ENCODE measurements at regions not wholly inside any gene's neighbourhood (a gene's known extent, or its start where the extent isn't known, plus 50 kb on each side); places are given as distances from the start of the nearest gene placed in this dataset.

- no peak for DNase-seq (ENCODE audit: low spot score)
These were observed 271.6 kb downstream of the TDRD15 start for GRCh38 chr2:21395366-21395765.

GRCh38 chr2:21396252-21396651 is 272.5 kb downstream of the TDRD15 start:
- no peak for DNase-seq (ENCODE audit: low spot score)

GRCh38 chr2:21401022-21401698 is 277.4 kb downstream of the TDRD15 start:
- DNase-seq (ENCODE audit: low spot score): no peak

- no peak for DNase-seq (ENCODE audit: low spot score)
These were observed 280.4 kb downstream of the TDRD15 start for GRCh38 chr2:21404137-21404536.

- no peak for DNase-seq (ENCODE audit: low spot score)
These were observed 281.3 kb downstream of the TDRD15 start for GRCh38 chr2:21404827-21405625.

GRCh38 chr2:21406386-21406785 is 282.6 kb downstream of the TDRD15 start:
- no peak for DNase-seq (ENCODE audit: low spot score)

- no peak for DNase-seq (ENCODE audit: low spot score)
These were observed 283.1 kb downstream of the TDRD15 start for GRCh38 chr2:21406911-21407310.

- DNase-seq (ENCODE audit: low spot score): no peak
These were observed 284.1 kb downstream of the TDRD15 start for GRCh38 chr2:21407851-21408250.

GRCh38 chr2:21411741-21412140 is 288.0 kb downstream of the TDRD15 start:
- no peak for DNase-seq (ENCODE audit: low spot score)

- no peak for DNase-seq (ENCODE audit: low spot score)
These were observed 289.2 kb downstream of the TDRD15 start for GRCh38 chr2:21412944-21413443.

- DNase-seq (ENCODE audit: low spot score): no peak
These were observed 291.5 kb downstream of the TDRD15 start for GRCh38 chr2:21415234-21415633.

- no peak for DNase-seq (ENCODE audit: low spot score)
These were observed 292.5 kb downstream of the TDRD15 start for GRCh38 chr2:21416226-21416625.

GRCh38 chr2:21418456-21418855 is 294.7 kb downstream of the TDRD15 start:
- DNase-seq (ENCODE audit: low spot score): no peak

- DNase-seq (ENCODE audit: low spot score): no peak
These were observed 297.0 kb downstream of the TDRD15 start for GRCh38 chr2:21420553-21421335.

- DNase-seq (ENCODE audit: low spot score): no peak
These were observed 298.3 kb downstream of the TDRD15 start for GRCh38 chr2:21422050-21422449.

GRCh38 chr2:21422724-21423522 is 299.2 kb downstream of the TDRD15 start:
- DNase-seq (ENCODE audit: low spot score): no peak

- no peak for DNase-seq (ENCODE audit: low spot score)
These were observed 300.1 kb downstream of the TDRD15 start for GRCh38 chr2:21423854-21424253.

- no peak for DNase-seq (ENCODE audit: low spot score)
These were observed 300.6 kb downstream of the TDRD15 start for GRCh38 chr2:21424375-21424774.

- DNase-seq (ENCODE audit: low spot score): no peak
These were observed 303.8 kb downstream of the TDRD15 start for GRCh38 chr2:21427606-21428005.

- DNase-seq (ENCODE audit: low spot score): no peak
These were observed 305.0 kb downstream of the TDRD15 start for GRCh38 chr2:21428754-21429153.

- DNase-seq (ENCODE audit: low spot score): no peak
These were observed 306.0 kb downstream of the TDRD15 start for GRCh38 chr2:21429747-21430146.

GRCh38 chr2:21431078-21431477 is 307.3 kb downstream of the TDRD15 start:
- DNase-seq (ENCODE audit: low spot score): no peak
